Common myeloid progenitor, CD34-positive (primary cell): ENCODE measurements at regions not wholly inside any gene's neighbourhood (a gene's known extent, or its start where the extent isn't known, plus 50 kb on each side); places are given as distances from the start of the nearest gene placed in this dataset.

Experiments
- CTCF ChIA-PET: fragments of 350-600 bp; sonication (Branson Sonifier 250); formaldehyde crosslinking; loops from one replicate; lab custom pipeline; 2021; ENCODE audit warnings: antibody characterized with exemption; lab: Charles Lee
- POLR2A ChIA-PET: fragments of 350-600 bp; sonication (Branson Sonifier 250); formaldehyde crosslinking; loops from one replicate; lab custom pipeline; 2021; ENCODE audit warnings: antibody characterized with exemption; lab: Charles Lee
- DNase-seq, 3 donors: peaks; one replicate each; pipeline versions ENCODE4 v3.0.0 to v3.0.0-alpha.2; 2013
- H3K27ac ChIP-seq, 2 experiments: 1 replicate in 1 of 2; 2 replicates in 1 of 2; pipeline ENCODE4 v1.7.0; 2013; ENCODE audit warnings: inconsistent platforms in 2 of 2, low read length in 2 of 2, mild to moderate bottlenecking in 2 of 2, low read depth in 1 of 2, moderate library complexity in 1 of 2; ENCODE audit not compliant: severe bottlenecking in 2 of 2, insufficient read depth in 1 of 2, poor library complexity in 1 of 2
- H3K27me3 ChIP-seq, 5 experiments: replicated peaks in 2 of 5; 1 replicate in 3 of 5; 2 replicates in 2 of 5; pipeline versions ENCODE4 v1.6.1 to v1.7.0; 2013; ENCODE audit warnings: low read length in 4 of 5, mild to moderate bottlenecking in 2 of 5, moderate library complexity in 2 of 5, inconsistent platforms in 1 of 5; ENCODE audit not compliant: insufficient read depth in 5 of 5, control insufficient read depth in 4 of 5
- H3K36me3 ChIP-seq, 4 experiments: 1 replicate in 2 of 4; 2 replicates in 2 of 4; pipeline versions ENCODE4 v1.6.1 to v1.7.0; 2013; ENCODE audit warnings: low read length in 3 of 4, control low read depth in 1 of 4, mild to moderate bottlenecking in 1 of 4; ENCODE audit not compliant: control insufficient read depth in 4 of 4, insufficient read depth in 4 of 4
- H3K4me1 ChIP-seq, 4 experiments: 1 replicate in 3 of 4; 2 replicates in 1 of 4; pipeline versions ENCODE4 v1.6.1 to v1.7.1; 2013; ENCODE audit warnings: low read length in 3 of 4, mild to moderate bottlenecking in 3 of 4, control low read depth in 1 of 4, inconsistent platforms in 1 of 4, moderate library complexity in 1 of 4; ENCODE audit not compliant: control insufficient read depth in 4 of 4, insufficient read depth in 4 of 4; ENCODE audit errors: control extremely low read depth in 1 of 4
- H3K4me3 ChIP-seq, 7 experiments: 1 replicate in 4 of 7; 2 replicates in 3 of 7; pipeline versions ENCODE4 v1.5.1 to v1.7.0; 2013; ENCODE audit warnings: mild to moderate bottlenecking in 7 of 7, low read length in 6 of 7, moderate library complexity in 6 of 7, inconsistent platforms in 2 of 7, low read depth in 2 of 7, control low read depth in 1 of 7; ENCODE audit not compliant: insufficient read depth in 4 of 7, control insufficient read depth in 1 of 7; ENCODE audit errors: extremely low read depth in 1 of 7
- H3K9me3 ChIP-seq, 5 experiments: 1 replicate in 4 of 5; 2 replicates in 1 of 5; pipeline versions ENCODE4 v1.6.1 to v1.7.1; 2013; ENCODE audit warnings: low read length in 4 of 5, mild to moderate bottlenecking in 2 of 5, inconsistent platforms in 1 of 5, low read depth in 1 of 5, moderate library complexity in 1 of 5; ENCODE audit not compliant: control insufficient read depth in 4 of 5, insufficient read depth in 2 of 5; ENCODE audit errors: control extremely low read depth in 1 of 5
- WGBS: methylation state at CpG from one replicate; pipeline ENCODE4 v1.1.5; 2013; ENCODE audit not compliant: insufficient coverage; 5-methylcytosine and 5-hydroxymethylcytosine counted together

- DNase-seq, result no peak
- H3K36me3 ChIP-seq, result no peaks in the 10 kb centered on the region
- peaks cover 0 to 4% (median 0%) of the 10 kb centered on the region in 5 experiments for H3K9me3 ChIP-seq
- no peaks in the 10 kb centered on the region for H3K4me1 ChIP-seq
- ChIA-PET POLR2A (no interaction called here), CTCF (no interaction called here)
- no peaks in the 10 kb centered on the region for H3K27me3 ChIP-seq
- WGBS, result 95% methylated on average over 2 of the region's 3 CpGs
- no peak overlapping the region for H3K4me3 ChIP-seq
- no peak overlapping the region for H3K27ac ChIP-seq
Observed at GRCh38 chr11:115065314-115065713, 387.0 kb downstream of the NXPE2 start.

GRCh38 chr11:115065830-115066664 lies 387.7 kb downstream of the NXPE2 start:
- peaks cover 0 to 4% (median 0%) of the 10 kb centered on the region in 5 experiments for H3K9me3 ChIP-seq
- H3K36me3 ChIP-seq, result no peaks in the 10 kb centered on the region
- ChIA-PET CTCF (no interaction called here), POLR2A (no interaction called here)
- no peaks in the 10 kb centered on the region for H3K4me1 ChIP-seq
- 98% methylated on average over 6 of the region's 9 CpGs for WGBS
- H3K27ac ChIP-seq, result no peak overlapping the region
- no peak overlapping the region for H3K4me3 ChIP-seq
- DNase-seq, result no peak
- H3K27me3 ChIP-seq, result no peaks in the 10 kb centered on the region

GRCh38 chr11:115067471-115067870 lies 389.1 kb downstream of the NXPE2 start:
- no peaks in the 10 kb centered on the region for H3K4me1 ChIP-seq
- CTCF ChIA-PET, result no interaction called here

GRCh38 chr11:115067900-115068530 lies 389.7 kb downstream of the NXPE2 start:
- Histone ChIP-seq H3K36me3 (no peaks in the 10 kb centered on the region), H3K27me3 (no peaks in the 10 kb centered on the region), H3K4me3 (no peak overlapping the region), H3K9me3 (peaks cover 0 to 4% (median 0%) of the 10 kb centered on the region in 5 experiments), H3K4me1 (no peaks in the 10 kb centered on the region), H3K27ac (no peak overlapping the region)
- CTCF ChIA-PET, result no interaction called here
- WGBS, result 92% methylated on average over 7 of the region's 9 CpGs
- DNase-seq, result no peak
- POLR2A ChIA-PET, result no interaction called here

More at GRCh38 chr11:115067471-115067870, 389.1 kb downstream of the NXPE2 start:
- H3K27ac ChIP-seq, result no peak overlapping the region
- 60% methylated on average over 1 of the region's 1 CpG for WGBS
- H3K27me3 ChIP-seq, result no peaks in the 10 kb centered on the region
- no peak for DNase-seq
- POLR2A ChIA-PET, result no interaction called here
- H3K36me3 ChIP-seq, result no peaks in the 10 kb centered on the region
- H3K4me3 ChIP-seq, result no peak overlapping the region
- peaks cover 0 to 4% (median 0%) of the 10 kb centered on the region in 5 experiments for H3K9me3 ChIP-seq

- CTCF ChIA-PET, result no interaction called here
Observed at GRCh38 chr11:115069599-115069998, 391.3 kb downstream of the NXPE2 start.

GRCh38 chr11:115075356-115075755 lies 397.0 kb downstream of the NXPE2 start:
- H3K27me3 ChIP-seq, result no peaks in the 10 kb centered on the region
- no peak for DNase-seq
- H3K4me1 ChIP-seq, result no peaks in the 10 kb centered on the region
- CTCF ChIA-PET, result no interaction called here
- no peak overlapping the region for H3K27ac ChIP-seq
- WGBS, result 100% methylated on average over 1 of the region's 3 CpGs
- H3K9me3 ChIP-seq, result no peaks in the 10 kb centered on the region
- no peaks in the 10 kb centered on the region for H3K36me3 ChIP-seq
- POLR2A ChIA-PET, result no interaction called here
- no peak overlapping the region for H3K4me3 ChIP-seq

More at GRCh38 chr11:115069599-115069998, 391.3 kb downstream of the NXPE2 start:
- Histone ChIP-seq H3K27me3 (no peaks in the 10 kb centered on the region), H3K36me3 (no peaks in the 10 kb centered on the region), H3K27ac (no peak overlapping the region), H3K4me3 (no peak overlapping the region), H3K4me1 (no peaks in the 10 kb centered on the region), H3K9me3 (peaks cover 0 to 4% (median 0%) of the 10 kb centered on the region in 5 experiments)
- POLR2A ChIA-PET, result no interaction called here
- WGBS, result 96% methylated on average over 3 of the region's 6 CpGs
- no peak for DNase-seq

- Histone ChIP-seq H3K36me3 (no peaks in the 10 kb centered on the region), H3K4me3 (no peak overlapping the region), H3K4me1 (no peaks in the 10 kb centered on the region), H3K27ac (no peak overlapping the region), H3K27me3 (no peaks in the 10 kb centered on the region), H3K9me3 (no peaks in the 10 kb centered on the region)
- WGBS, result 93% methylated on average over 2 of the region's 2 CpGs
- no peak for DNase-seq
- ChIA-PET CTCF (no interaction called here), POLR2A (no interaction called here)
Observed at GRCh38 chr11:115077740-115078139, 399.4 kb downstream of the NXPE2 start.
